Mesothelial cell of epicardium (in vitro differentiated cells): ENCODE measurements at regions not wholly inside any gene's neighbourhood (a gene's known extent, or its start where the extent isn't known, plus 50 kb on each side); places are given as distances from the start of the nearest gene placed in this dataset.

ENCODE experiments used
- DNase-seq, 2 experiments: peaks; one replicate each; pipeline ENCODE4 v3.0.0; 2021; ENCODE audit warnings: low spot score in 2 of 2; ENCODE audit not compliant: unreplicated experiment in 2 of 2
- H3K27ac Mint-ChIP-seq: 2 replicates; pipeline ENCODE4 v1.8.0; 2021; ENCODE audit warnings: mixed read lengths
- H3K27me3 Mint-ChIP-seq: 2 replicates; pipeline ENCODE4 v1.8.0; 2021; ENCODE audit warnings: low read depth, mixed read lengths
- H3K36me3 Mint-ChIP-seq: 2 replicates; pipeline ENCODE4 v1.8.0; 2021; ENCODE audit warnings: mixed read lengths
- H3K4me1 Mint-ChIP-seq: 2 replicates; pipeline ENCODE4 v1.8.0; 2021; ENCODE audit warnings: mixed read lengths
- H3K4me3 Mint-ChIP-seq: 2 replicates; pipeline ENCODE4 v1.8.0; 2021; ENCODE audit warnings: mild to moderate bottlenecking, moderate library complexity, mixed read lengths
- H3K9me3 Mint-ChIP-seq: 2 replicates; pipeline ENCODE4 v1.8.0; 2021; ENCODE audit warnings: mixed read lengths
- CTCF ChIP-seq: fragments of 200-600 bp; sonication (generic); IDR thresholded peaks from one replicate; pipeline ENCODE4 v1.5.0; 2021; ENCODE audit warnings: antibody characterized with exemption; ENCODE audit not compliant: unreplicated experiment

- no peaks in the 10 kb centered on the region for H3K36me3 Mint-ChIP-seq
- H3K27me3 Mint-ChIP-seq, result peaks cover 5% of the 10 kb centered on the region
- no peak for DNase-seq
- H3K4me1 Mint-ChIP-seq, result peaks cover 16% of the 10 kb centered on the region
- H3K9me3 Mint-ChIP-seq, result no peaks in the 10 kb centered on the region
- H3K4me3 Mint-ChIP-seq, result no peak overlapping the region
- TF ChIP-seq CTCF, result no peak
- no peak overlapping the region for H3K27ac Mint-ChIP-seq
These were observed 93.0 kb downstream of the SLC41A2 start for GRCh38 chr12:104865080-104865479.

- peak overlapping the region; percentile 60 for H3K27ac Mint-ChIP-seq
- DNase-seq, result no peak
- H3K27me3 Mint-ChIP-seq, result peaks cover 3% of the 10 kb centered on the region
- H3K9me3 Mint-ChIP-seq, result no peaks in the 10 kb centered on the region
- no peaks in the 10 kb centered on the region for H3K36me3 Mint-ChIP-seq
- TF ChIP-seq CTCF, result no peak
- peaks cover 16% of the 10 kb centered on the region for H3K4me1 Mint-ChIP-seq
- no peak overlapping the region for H3K4me3 Mint-ChIP-seq
These were observed 93.4 kb downstream of the SLC41A2 start for GRCh38 chr12:104864668-104865067.

- Mint-ChIP-seq H3K4me1 (peaks cover 16% of the 10 kb centered on the region), H3K36me3 (no peaks in the 10 kb centered on the region), H3K27ac (no peak overlapping the region), H3K4me3 (no peak overlapping the region), H3K27me3 (no peaks in the 10 kb centered on the region), H3K9me3 (no peaks in the 10 kb centered on the region)
- no peak for TF ChIP-seq CTCF
- no peak for DNase-seq
These were observed 94.7 kb downstream of the SLC41A2 start for GRCh38 chr12:104863296-104863948.

- Mint-ChIP-seq H3K4me1 (peaks cover 4% of the 10 kb centered on the region), H3K9me3 (no peaks in the 10 kb centered on the region), H3K27me3 (no peaks in the 10 kb centered on the region), H3K4me3 (no peak overlapping the region), H3K27ac (no peak overlapping the region), H3K36me3 (no peaks in the 10 kb centered on the region)
- TF ChIP-seq CTCF, result no peak
- DNase-seq, result no peak
These were observed 99.2 kb downstream of the SLC41A2 start for GRCh38 chr12:104858611-104859543.

- Mint-ChIP-seq H3K4me1 (peaks cover 14% of the 10 kb centered on the region), H3K9me3 (no peaks in the 10 kb centered on the region), H3K27me3 (no peaks in the 10 kb centered on the region), H3K4me3 (no peak overlapping the region), H3K36me3 (no peaks in the 10 kb centered on the region), H3K27ac (no peak overlapping the region)
- DNase-seq, result no peak
- TF ChIP-seq CTCF, result no peak
These were observed 101.6 kb downstream of the SLC41A2 start for GRCh38 chr12:104856531-104856930.
